Skeletal muscle satellite cell (primary cell): ENCODE measurements at regions not wholly inside any gene's neighbourhood (a gene's known extent, or its start where the extent isn't known, plus 50 kb on each side); places are given as distances from the start of the nearest gene placed in this dataset.

Experiments used
- H3K27me3 ChIP-seq: 2 replicates; pipeline ENCODE4 v1.7.0; 2013; ENCODE audit warnings: low read length; ENCODE audit not compliant: control insufficient read depth, insufficient read depth
- H3K36me3 ChIP-seq: 2 replicates; pipeline ENCODE4 v1.7.0; 2013; ENCODE audit warnings: mild to moderate bottlenecking, control low read depth, low read length; ENCODE audit not compliant: insufficient read depth
- H3K4me1 ChIP-seq: 2 replicates; pipeline ENCODE4 v1.7.0; 2013; ENCODE audit warnings: low read length; ENCODE audit not compliant: control insufficient read depth, insufficient read depth
- H3K4me2 ChIP-seq: 2 replicates; pipeline ENCODE4 v1.7.0; 2013; ENCODE audit warnings: mild to moderate bottlenecking, low read length
- H3K4me3 ChIP-seq: 2 replicates; pipeline ENCODE4 v1.7.0; 2013; ENCODE audit warnings: low read length
- H3K9ac ChIP-seq: 2 replicates; pipeline ENCODE4 v1.7.0; 2013; ENCODE audit warnings: mild to moderate bottlenecking, low read depth, low read length, moderate library complexity
- H3K9me3 ChIP-seq: replicated peaks from 2 replicates; pipeline ENCODE4 v1.7.0; 2013; ENCODE audit warnings: mild to moderate bottlenecking, control low read depth, low read length

DNA sequence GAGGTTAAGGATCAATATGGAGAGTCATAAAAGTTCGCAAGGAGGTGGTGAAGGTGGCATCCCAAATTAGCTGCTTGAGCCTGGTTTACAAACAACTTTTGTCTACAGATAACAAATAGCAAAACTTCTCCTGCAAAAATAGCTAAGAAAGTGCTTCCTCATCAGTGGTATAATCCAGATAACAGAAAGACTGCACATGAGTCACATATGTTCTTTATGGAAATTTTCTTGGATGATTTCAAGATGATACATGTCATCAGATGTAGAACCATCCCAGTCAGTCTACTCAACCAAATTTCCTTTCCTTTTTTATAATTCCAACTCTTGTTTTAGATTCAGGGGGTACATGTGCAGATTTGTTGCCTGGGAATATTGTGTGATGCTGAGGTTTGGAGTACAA, 133.0 kb downstream of the BTG1 start:
- Histone ChIP-seq H3K9ac (no peak overlapping the region), H3K9me3 (no peaks in the 10 kb centered on the region), H3K4me2 (no peak overlapping the region), H3K4me3 (no peak overlapping the region), H3K36me3 (no peaks in the 10 kb centered on the region), H3K4me1 (no peaks in the 10 kb centered on the region), H3K27me3 (no peaks in the 10 kb centered on the region)

- Histone ChIP-seq H3K36me3 (no peaks in the 10 kb centered on the region), H3K4me3 (no peak overlapping the region), H3K4me1 (no peaks in the 10 kb centered on the region), H3K27me3 (no peaks in the 10 kb centered on the region), H3K4me2 (no peak overlapping the region), H3K9me3 (no peaks in the 10 kb centered on the region), H3K9ac (no peak overlapping the region)
Measured at GRCh38 chr12:92010853-92011701, 134.6 kb downstream of the BTG1 start.

DNA sequence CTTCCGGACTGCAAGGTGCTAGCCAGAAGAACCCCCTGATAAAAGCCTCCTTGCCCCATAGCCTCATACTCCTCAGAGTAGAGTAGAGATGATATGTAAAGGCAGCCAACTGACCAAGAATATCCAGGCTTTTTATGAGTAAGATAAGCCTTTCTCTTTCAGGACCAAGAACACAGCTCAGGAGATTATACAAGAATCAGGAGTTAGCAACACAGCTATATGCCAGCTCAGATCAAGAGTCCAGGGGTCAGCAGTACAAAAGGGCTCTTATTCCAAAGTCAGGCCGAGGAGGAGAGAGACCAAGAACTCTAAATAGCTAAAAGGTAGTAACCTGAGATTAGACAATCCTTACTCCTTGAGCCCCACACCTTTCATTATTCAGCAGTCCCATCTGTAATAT, 135.3 kb downstream of the BTG1 start:
- Histone ChIP-seq H3K4me2 (no peak overlapping the region), H3K4me1 (no peaks in the 10 kb centered on the region), H3K36me3 (no peaks in the 10 kb centered on the region), H3K9me3 (no peaks in the 10 kb centered on the region), H3K4me3 (no peak overlapping the region), H3K27me3 (no peaks in the 10 kb centered on the region), H3K9ac (no peak overlapping the region)

DNA sequence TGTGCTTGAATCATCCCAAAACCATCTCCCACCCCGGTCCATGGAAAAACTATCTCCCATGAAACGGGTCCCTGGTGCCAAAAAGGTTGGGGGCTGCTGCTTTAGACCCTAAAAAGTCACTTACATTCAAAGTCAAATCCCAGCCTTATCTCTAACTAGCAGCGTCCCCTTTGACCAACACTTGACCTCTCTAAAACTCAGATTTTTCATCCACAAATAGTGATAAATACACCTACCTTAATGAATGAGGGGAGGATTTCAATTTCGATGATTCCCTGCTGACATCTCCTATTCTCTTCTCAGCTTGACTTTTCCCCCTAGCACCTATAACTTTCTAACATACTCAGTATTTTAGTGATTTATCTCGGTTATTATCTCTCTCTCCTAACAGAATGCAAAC, 137.3 kb downstream of the BTG1 start:
- H3K27me3 ChIP-seq: no peaks in the 10 kb centered on the region
- no peaks in the 10 kb centered on the region for H3K36me3 ChIP-seq
- H3K4me1 ChIP-seq: no peaks in the 10 kb centered on the region
- H3K9me3 ChIP-seq: no peaks in the 10 kb centered on the region
- no peak overlapping the region for H3K4me2 ChIP-seq
- no peak overlapping the region for H3K4me3 ChIP-seq
- no peak overlapping the region for H3K9ac ChIP-seq

DNA sequence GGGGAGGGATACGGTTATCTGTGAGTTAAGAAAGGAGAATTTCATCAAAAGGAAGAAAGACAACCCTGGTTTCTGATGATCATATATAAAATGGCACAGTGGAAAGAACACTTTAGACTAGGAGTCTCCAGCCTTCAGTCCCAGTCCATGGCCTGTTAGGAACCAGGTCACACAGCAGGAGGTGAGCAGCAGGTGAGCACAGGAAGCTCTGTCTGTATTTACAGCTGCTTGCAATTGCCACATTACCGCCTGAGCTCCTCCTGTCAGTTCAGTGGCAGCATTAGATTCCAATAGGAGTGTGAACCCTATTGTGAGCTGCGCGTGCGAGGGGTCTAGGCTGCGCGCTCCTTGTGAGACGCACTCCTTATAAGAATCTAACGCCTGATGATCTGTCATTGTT, 137.9 kb downstream of the BTG1 start:
- Histone ChIP-seq H3K9me3 (no peaks in the 10 kb centered on the region), H3K9ac (no peak overlapping the region), H3K4me2 (no peak overlapping the region), H3K27me3 (no peaks in the 10 kb centered on the region), H3K36me3 (no peaks in the 10 kb centered on the region), H3K4me1 (no peaks in the 10 kb centered on the region), H3K4me3 (no peak overlapping the region)

DNA sequence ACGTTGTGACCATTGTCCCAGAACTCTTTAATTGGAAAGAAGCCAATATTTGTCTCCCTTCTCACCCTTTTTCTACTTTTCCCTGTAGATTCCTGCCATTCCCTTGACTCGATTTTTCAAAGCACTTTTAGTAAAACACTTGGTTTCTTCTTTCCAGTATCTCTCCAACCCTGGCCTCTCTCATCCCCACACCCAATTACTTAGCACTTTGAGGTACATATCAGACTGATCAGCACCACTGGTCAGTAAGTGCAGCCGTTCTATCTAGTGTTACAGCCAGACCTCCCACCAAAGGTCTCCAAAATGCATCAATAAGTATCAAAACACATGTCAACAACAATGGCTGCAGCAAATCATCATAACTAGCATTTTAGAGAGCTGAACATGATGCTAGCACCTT, 141.9 kb downstream of the BTG1 start:
- no peaks in the 10 kb centered on the region for H3K9me3 ChIP-seq
- no peaks in the 10 kb centered on the region for H3K27me3 ChIP-seq
- H3K4me2 ChIP-seq: no peak overlapping the region
- no peaks in the 10 kb centered on the region for H3K36me3 ChIP-seq
- H3K4me3 ChIP-seq: no peak overlapping the region
- H3K4me1 ChIP-seq: no peaks in the 10 kb centered on the region
- no peak overlapping the region for H3K9ac ChIP-seq

GRCh38 chr12:92002673-92003382, 142.8 kb downstream of the BTG1 start:
- no peaks in the 10 kb centered on the region for H3K4me1 ChIP-seq
- no peaks in the 10 kb centered on the region for H3K27me3 ChIP-seq

GRCh38 chr12:92002195-92002649, 143.4 kb downstream of the BTG1 start:
- Histone ChIP-seq H3K9me3 (no peaks in the 10 kb centered on the region), H3K9ac (no peak overlapping the region), H3K36me3 (no peaks in the 10 kb centered on the region), H3K4me2 (no peak overlapping the region), H3K27me3 (no peaks in the 10 kb centered on the region), H3K4me3 (no peak overlapping the region), H3K4me1 (no peaks in the 10 kb centered on the region)

More at GRCh38 chr12:92002673-92003382, 142.8 kb downstream of the BTG1 start:
- H3K36me3 ChIP-seq: no peaks in the 10 kb centered on the region
- no peaks in the 10 kb centered on the region for H3K9me3 ChIP-seq
- H3K4me2 ChIP-seq: no peak overlapping the region
- H3K4me3 ChIP-seq: no peak overlapping the region
- no peak overlapping the region for H3K9ac ChIP-seq

GRCh38 chr12:92000597-92000996, 145.0 kb downstream of the BTG1 start:
- no peak overlapping the region for H3K9ac ChIP-seq
- no peak overlapping the region for H3K4me2 ChIP-seq
- no peak overlapping the region for H3K4me3 ChIP-seq
- H3K4me1 ChIP-seq: no peaks in the 10 kb centered on the region
- no peaks in the 10 kb centered on the region for H3K36me3 ChIP-seq
- H3K9me3 ChIP-seq: no peaks in the 10 kb centered on the region
- H3K27me3 ChIP-seq: no peaks in the 10 kb centered on the region

- no peaks in the 10 kb centered on the region for H3K4me1 ChIP-seq
- no peak overlapping the region for H3K4me2 ChIP-seq
- H3K36me3 ChIP-seq: no peaks in the 10 kb centered on the region
- H3K9me3 ChIP-seq: no peaks in the 10 kb centered on the region
- no peaks in the 10 kb centered on the region for H3K27me3 ChIP-seq
- no peak overlapping the region for H3K9ac ChIP-seq
- no peak overlapping the region for H3K4me3 ChIP-seq
Measured at GRCh38 chr12:91999823-92000222, 145.8 kb downstream of the BTG1 start.

DNA sequence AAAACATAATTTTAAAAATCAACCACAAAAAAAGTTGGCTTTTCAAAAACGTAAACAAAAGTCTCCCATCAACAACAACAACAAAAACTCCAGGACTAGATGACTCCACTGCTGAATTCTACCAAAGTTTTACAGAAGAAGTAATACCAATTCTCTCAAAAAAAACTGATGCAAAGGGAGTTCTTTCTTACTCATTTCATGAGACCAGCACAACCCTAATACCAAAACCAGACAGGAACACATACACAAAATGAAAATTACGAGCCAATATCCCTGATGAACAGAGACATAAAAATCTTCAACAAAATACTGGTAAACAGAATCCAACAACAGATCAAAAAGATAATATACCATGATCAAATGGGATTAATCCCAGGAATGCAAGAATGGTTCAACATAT, 147.3 kb downstream of the BTG1 start:
- Histone ChIP-seq H3K27me3 (no peaks in the 10 kb centered on the region), H3K9ac (no peak overlapping the region), H3K36me3 (no peaks in the 10 kb centered on the region), H3K4me1 (peaks cover 6% of the 10 kb centered on the region), H3K4me3 (no peak overlapping the region), H3K4me2 (no peak overlapping the region), H3K9me3 (no peaks in the 10 kb centered on the region)
